ENCODE measurements at regions not wholly inside any gene's neighbourhood (a gene's known extent, or its start where the extent isn't known, plus 50 kb on each side); places are given as distances from the start of the nearest gene placed in this dataset.

DNA sequence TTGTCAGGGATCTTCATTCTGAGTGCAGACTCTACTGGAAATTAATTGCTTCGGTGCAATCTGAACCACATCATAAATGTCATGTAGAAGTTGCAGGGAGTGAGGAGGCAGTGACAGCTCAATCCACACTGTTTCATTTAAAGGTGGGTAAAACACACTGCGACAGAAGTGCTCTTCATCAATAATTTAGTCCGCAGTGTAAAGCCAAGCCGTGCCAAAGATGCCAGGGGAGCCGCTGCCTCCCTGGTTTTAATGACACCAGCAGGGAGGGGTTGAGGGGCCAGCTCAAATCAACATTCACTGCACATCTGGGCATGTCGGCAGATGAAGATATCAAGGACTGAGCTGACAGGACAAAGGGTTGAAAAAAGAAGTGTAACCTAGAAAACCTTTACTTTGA, 305.7 kb upstream of the VRK2 start:
- no peak overlapping the region for H3K14ac ChIP-seq (ENCODE audit: insufficient read length)
- TF ChIP-seq SP1 (IDR thresholded peaks at IDR 0.05; ENCODE audit: low read depth, low read length) (no peak), HDAC6 (IDR thresholded peaks at IDR 0.05; ENCODE audit: low read depth, low read length) (no peak), TBP (IDR thresholded peaks at IDR 0.05; ENCODE audit: low read depth, low read length) (no peak), GTF2F1 (IDR thresholded peaks at IDR 0.05; ENCODE audit: borderline replicate concordance, low read depth, low read length) (no peak), ASH2L (IDR thresholded peaks at IDR 0.05; ENCODE audit: low read length) (no peak), EGR1 (IDR thresholded peaks at IDR 0.05; ENCODE audit: borderline replicate concordance, low read depth, low read length) (no peak), GABPA (IDR thresholded peaks at IDR 0.05; ENCODE audit: borderline replicate concordance, insufficient read depth, low read length) (no peak), SIX5 (IDR thresholded peaks at IDR 0.05; ENCODE audit: low read depth, low read length) (no peak), TEAD4 (IDR thresholded peaks at IDR 0.05; ENCODE audit: low read depth, low read length) (no peak), CBX8 (IDR thresholded peaks at IDR 0.05; ENCODE audit: borderline replicate concordance, low read depth, low read length) (no peak), KDM5A (IDR thresholded peaks at IDR 0.05; ENCODE audit: low read length) (no peak), TAF7 (optimal IDR thresholded peaks at IDR 0.05; ENCODE audit: borderline replicate concordance, low read depth, low read length) (no peak), RBBP5 (IDR thresholded peaks at IDR 0.05; ENCODE audit: borderline replicate concordance, low read depth, low read length) (no peak), YY1 (IDR thresholded peaks at IDR 0.05; ENCODE audit: low read depth, low read length) (no peak)
- TF ChIP-seq, protein P1, sequence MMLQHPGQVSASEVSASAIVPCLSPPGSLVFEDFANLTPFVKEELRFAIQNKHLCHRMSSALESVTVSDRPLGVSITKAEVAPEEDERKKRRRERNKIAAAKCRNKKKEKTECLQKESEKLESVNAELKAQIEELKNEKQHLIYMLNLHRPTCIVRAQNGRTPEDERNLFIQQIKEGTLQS (IDR thresholded peaks at IDR 0.05; ENCODE audit: insufficient read depth, low read depth, low read length) = no peak

More for the DNA sequence above, 305.7 kb upstream of the VRK2 start:
- Histone ChIP-seq H4K8ac (ENCODE audit: extremely low read depth, insufficient read depth, low read length) (no peak overlapping the region), H3K4ac (replicated peaks; ENCODE audit: insufficient read length, low read depth, low read length) (no peak overlapping the region), H3K9ac (replicated peaks in 1 of 4; ENCODE audit: extremely low read depth in 1 of 4, low read depth in 3 of 4, low read length in 3 of 4) (no peak overlapping the region), H4K91ac (replicated peaks; ENCODE audit: insufficient read length, low read length) (no peak overlapping the region), H2AFZ (ENCODE audit: low read length) (no peak overlapping the region), H3K9me3 (ENCODE audit: insufficient read depth in 2 of 2, low read depth in 1 of 2, low read length in 1 of 2) (no peaks in the 10 kb centered on the region), H2BK20ac (ENCODE audit: low read length) (no peak overlapping the region), H3K79me1 (ENCODE audit: low read depth, low read length) (no peaks in the 10 kb centered on the region), H3K4me1 (replicated peaks in 1 of 4; ENCODE audit: control insufficient read depth in 3 of 4, insufficient read depth in 4 of 4, low read length in 3 of 4) (no peaks in the 10 kb centered on the region), H3K36me3 (ENCODE audit: control insufficient read depth in 2 of 4, insufficient read depth in 4 of 4, low read length in 3 of 4) (no peaks in the 10 kb centered on the region), H4K20me1 (replicated peaks in 1 of 2; ENCODE audit: control insufficient read depth in 1 of 2, insufficient read depth in 2 of 2, low read length in 2 of 2) (no peaks in the 10 kb centered on the region), H3K23ac (ENCODE audit: insufficient read length) (no peak overlapping the region), H2AK5ac (ENCODE audit: low read depth, low read length) (no peak overlapping the region), H3K4me2 (ENCODE audit: insufficient read depth in 1 of 2, low read depth in 2 of 2, low read length in 2 of 2) (no peak overlapping the region), H3K79me2 (ENCODE audit: control insufficient read depth in 1 of 2, insufficient read depth in 2 of 2, low read length in 2 of 2) (no peaks in the 10 kb centered on the region), H3K56ac (replicated peaks; ENCODE audit: insufficient read length, low read depth, low read length) (no peak overlapping the region), H4K5ac (ENCODE audit: insufficient read length, low read depth, low read length) (no peak overlapping the region), H3K27me3 (replicated peaks in 1 of 4; ENCODE audit: control insufficient read depth in 3 of 4, extremely low read depth in 1 of 4, insufficient read depth in 3 of 4, low read length in 3 of 4) (no peaks in the 10 kb centered on the region), H3K23me2 (ENCODE audit: low read depth, low read length) (no peaks in the 10 kb centered on the region), H3K27ac (ENCODE audit: low read depth, low read length) (no peak overlapping the region), H3K4me3 (ENCODE audit: extremely low read depth in 1 of 4, insufficient read depth in 2 of 4, low read depth in 3 of 4, low read length in 4 of 4) (no peak overlapping the region), H2BK5ac (ENCODE audit: low read depth, low read length) (no peak overlapping the region), H2BK12ac (ENCODE audit: low read depth, low read length) (no peak overlapping the region), H2BK15ac (ENCODE audit: low read length) (no peak overlapping the region), H2BK120ac (replicated peaks; ENCODE audit: low read depth, low read length) (no peak overlapping the region), H3K18ac (ENCODE audit: extremely low read depth, low read length) (no peak overlapping the region)
- 99% methylated on average over 6 of the region's 6 CpGs; no CpG with 5 or more reads in 1 of the 2 experiments for WGBS, 2 experiments (ENCODE audit: extremely low coverage in 1 of 2, insufficient coverage in 1 of 2, insufficient read length in 1 of 2, insufficient replicate concordance in 2 of 2, low coverage in 1 of 2, low lambda C conversion rate in 2 of 2, missing lambda C conversion rate in 1 of 2)
- DNase-seq (ENCODE audit: low read depth in 1 of 2, low spot score in 2 of 2) (no peak), FAIRE-seq (no peak)
- CTCF ChIA-PET (ENCODE audit: partially characterized antibody) = no interaction called here
- POLR2A ChIA-PET (ENCODE audit: partially characterized antibody) = no interaction called here

Data from H1 (cell line).